C4-2B (cell line): ENCODE measurements at regions not wholly inside any gene's neighbourhood (a gene's known extent, or its start where the extent isn't known, plus 50 kb on each side); places are given as distances from the start of the nearest gene placed in this dataset.

ENCODE experiments used
- H3K27ac ChIP-seq: fragments of 450-650 bp; 2 replicates; pipeline ENCODE4 v1.5.1; 2017
- CTCF ChIP-seq: fragments of 450-650 bp; conservative IDR thresholded peaks from 2 replicates; pipeline ENCODE4 v1.5.1; 2017; ENCODE audit warnings: mild to moderate bottlenecking
- ZFX ChIP-seq: fragments of 450-650 bp; IDR thresholded peaks from 2 replicates; pipeline ENCODE4 v1.6.1; 2017

- no peak overlapping the region for H3K27ac ChIP-seq
- TF ChIP-seq CTCF (no peak), ZFX (no peak)
Measured at GRCh38 chrX:45715748-45716147, 515.1 kb upstream of the DIPK2B start.

- no peak overlapping the region for H3K27ac ChIP-seq
- TF ChIP-seq ZFX (no peak), CTCF (no peak)
Measured at GRCh38 chrX:45714866-45715265, 514.2 kb upstream of the DIPK2B start.

GRCh38 chrX:45712067-45712466 lies 511.4 kb upstream of the DIPK2B start:
- no peak overlapping the region for H3K27ac ChIP-seq
- TF ChIP-seq CTCF = no peak
- TF ChIP-seq ZFX = no peak

GRCh38 chrX:45711231-45711630 lies 510.6 kb upstream of the DIPK2B start:
- TF ChIP-seq ZFX = no peak
- TF ChIP-seq CTCF = no peak
- no peak overlapping the region for H3K27ac ChIP-seq

GRCh38 chrX:45710081-45710801 lies 509.6 kb upstream of the DIPK2B start:
- no peak for TF ChIP-seq ZFX
- no peak for TF ChIP-seq CTCF
- H3K27ac ChIP-seq = no peak overlapping the region

- TF ChIP-seq ZFX = no peak
- no peak overlapping the region for H3K27ac ChIP-seq
Measured at GRCh38 chrX:45709381-45709780, 508.7 kb upstream of the DIPK2B start.

- H3K27ac ChIP-seq = no peak overlapping the region
- no peak for TF ChIP-seq CTCF
- no peak for TF ChIP-seq ZFX
Measured at GRCh38 chrX:45699158-45699557, 498.5 kb upstream of the DIPK2B start.

- no peak for TF ChIP-seq CTCF
- no peak for TF ChIP-seq ZFX
- no peak overlapping the region for H3K27ac ChIP-seq
Measured at GRCh38 chrX:45697591-45697990, 496.9 kb upstream of the DIPK2B start.
